Brain microvascular endothelial cell (primary cell): ENCODE measurements at regions not wholly inside any gene's neighbourhood (a gene's known extent, or its start where the extent isn't known, plus 50 kb on each side); places are given as distances from the start of the nearest gene placed in this dataset.

Source experiments
- DNase-seq: peaks from one replicate; pipeline ENCODE4 v3.0.0-alpha.2; 2020
- H3K27ac ChIP-seq: fragments of 250-450 bp; sonication (Bioruptor Pico); 2 replicates; pipeline ENCODE4 v1.5.1; 2020; ENCODE audit warnings: mild to moderate bottlenecking, moderate library complexity
- H3K27me3 ChIP-seq: fragments of 250-450 bp; sonication (Bioruptor Pico); replicated peaks from 2 replicates; pipeline ENCODE4 v1.5.1; 2020; ENCODE audit warnings: mild to moderate bottlenecking
- H3K36me3 ChIP-seq: fragments of 250-450 bp; sonication (Bioruptor Pico); replicated peaks from 2 replicates; pipeline ENCODE4 v1.5.1; 2020; ENCODE audit warnings: mild to moderate bottlenecking
- H3K4me3 ChIP-seq: 2 replicates; pipeline ENCODE4 v1.5.1; 2011; ENCODE audit warnings: low read depth, mild to moderate bottlenecking, control low read depth, low read length, moderate library complexity
- CTCF ChIP-seq: IDR thresholded peaks from 2 replicates; pipeline ENCODE4 v1.5.1; 2011; ENCODE audit warnings: low read depth, mild to moderate bottlenecking, moderate library complexity, low read length, control low read depth, inconsistent platforms; ENCODE audit errors: missing control alignments
- in situ Hi-C: cut with HindIII; loops from 2 replicates; pipeline ENCODE4 v1.10.0; 2017; ENCODE audit warnings: low sequenced_read_pairs, low pct_ligation_motif_present

DNA sequence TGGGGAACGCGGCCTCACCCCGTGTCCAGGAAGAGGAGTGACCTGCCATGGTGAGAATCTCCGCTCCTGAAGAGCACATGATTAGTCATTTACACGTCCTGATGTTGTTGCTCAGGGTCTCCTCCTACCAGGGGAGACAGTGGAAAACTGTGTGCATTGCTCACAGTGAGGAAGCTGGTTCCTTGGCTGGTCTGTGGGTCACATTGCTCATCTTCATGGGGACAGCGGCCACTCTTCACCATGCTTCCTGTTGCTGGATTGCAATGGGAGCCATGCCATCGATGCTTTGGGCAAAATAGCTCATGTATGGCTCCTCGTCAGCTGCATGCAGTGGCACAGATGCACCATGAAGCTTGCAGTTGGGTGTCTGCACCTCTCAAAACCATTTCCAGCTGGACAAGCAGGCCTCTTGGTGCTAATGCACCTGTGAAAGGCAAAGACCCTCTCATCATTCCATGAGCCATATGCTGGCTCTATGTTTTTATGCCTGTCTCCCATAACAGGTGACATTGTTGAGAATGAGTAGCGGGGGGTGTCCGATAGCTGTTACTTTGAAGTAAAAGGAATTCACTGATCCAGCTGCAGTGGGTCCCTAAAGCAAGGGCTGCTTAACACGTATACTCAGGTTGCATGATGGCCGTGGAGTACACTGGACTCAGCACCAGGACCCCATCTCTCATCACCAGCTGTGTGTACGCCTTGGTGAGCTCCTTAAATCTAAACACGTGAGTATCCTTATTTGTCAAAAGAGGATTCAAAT is 135.0 kb upstream of the ALKAL2 start:
- in situ Hi-C loops = no loop called here
- Histone ChIP-seq H3K36me3 (no peaks in the 10 kb centered on the region), H3K27ac (no peak overlapping the region), H3K4me3 (no peak overlapping the region), H3K27me3 (no peaks in the 10 kb centered on the region)
- no peak for TF ChIP-seq CTCF
- DNase-seq = no peak

GRCh38 chr2:421406-421805 is 133.5 kb upstream of the ALKAL2 start:
- in situ Hi-C loops = no loop called here
- no peak for DNase-seq
- Histone ChIP-seq H3K27me3 (no peaks in the 10 kb centered on the region), H3K27ac (no peak overlapping the region), H3K4me3 (no peak overlapping the region), H3K36me3 (no peaks in the 10 kb centered on the region)
- TF ChIP-seq CTCF = no peak

DNA sequence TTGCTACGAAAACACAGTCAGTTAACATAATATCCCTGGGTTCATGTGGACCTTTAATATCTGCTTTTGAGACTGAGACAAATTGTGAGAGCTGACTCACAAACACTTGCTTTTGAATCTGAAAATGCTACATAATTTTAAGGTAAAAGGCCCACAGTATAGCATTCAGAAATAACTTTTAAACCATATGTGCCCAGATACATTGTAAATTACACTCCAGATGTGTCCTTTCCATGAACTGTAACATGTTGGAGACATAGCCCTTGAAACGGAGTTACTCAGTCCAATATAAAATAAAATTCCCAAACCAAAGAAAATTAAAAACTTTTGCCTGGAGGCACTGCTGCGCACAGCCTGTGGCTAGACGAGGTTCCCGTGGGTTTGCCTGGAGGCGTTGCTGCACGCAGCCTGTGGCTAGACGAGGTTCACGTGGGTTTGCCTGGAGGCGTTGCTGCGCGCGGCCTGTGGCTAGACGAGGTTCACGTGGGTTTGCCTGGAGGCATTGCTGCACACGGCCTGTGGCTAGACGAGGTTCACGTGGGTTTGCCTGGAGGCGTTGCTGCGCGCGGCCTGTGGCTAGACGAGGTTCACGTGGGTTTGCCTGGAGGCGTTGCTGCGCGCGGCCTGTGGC is 131.9 kb upstream of the ALKAL2 start:
- no peak overlapping the region for H3K4me3 ChIP-seq

GRCh38 chr2:417662-418061 is 129.8 kb upstream of the ALKAL2 start:
- Histone ChIP-seq H3K27me3 (no peaks in the 10 kb centered on the region), H3K4me3 (no peak overlapping the region), H3K36me3 (no peaks in the 10 kb centered on the region), H3K27ac (no peak overlapping the region)
- in situ Hi-C loops = no loop called here
- TF ChIP-seq CTCF = no peak
- DNase-seq = no peak

More for the DNA sequence above, 131.9 kb upstream of the ALKAL2 start:
- Histone ChIP-seq H3K27me3 (no peaks in the 10 kb centered on the region), H3K27ac (no peak overlapping the region), H3K36me3 (no peaks in the 10 kb centered on the region)
- in situ Hi-C loops = no loop called here
- TF ChIP-seq CTCF = no peak
- no peak for DNase-seq

DNA sequence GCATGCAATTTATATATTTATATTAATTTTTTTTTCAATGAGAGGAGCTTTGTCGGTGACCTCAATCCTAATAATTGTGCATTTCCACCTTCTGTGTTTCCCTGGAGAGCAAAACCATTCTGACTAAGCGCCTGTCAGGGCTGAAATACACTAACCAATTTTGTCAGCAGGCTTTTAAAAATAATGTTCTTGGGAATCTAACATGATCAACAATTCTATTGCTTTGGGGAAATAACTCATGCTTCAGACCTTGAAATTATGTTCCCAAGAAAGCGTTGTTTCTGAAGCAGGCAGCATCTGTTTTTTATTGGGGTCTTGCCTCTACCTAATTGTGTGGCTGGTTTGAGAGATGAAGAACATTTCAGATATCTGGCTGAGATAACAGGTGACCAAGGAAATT is 129.1 kb upstream of the ALKAL2 start:
- no peak overlapping the region for H3K27ac ChIP-seq
- no peak for DNase-seq
- H3K27me3 ChIP-seq = no peaks in the 10 kb centered on the region
- no peak overlapping the region for H3K4me3 ChIP-seq
- TF ChIP-seq CTCF = no peak
- H3K36me3 ChIP-seq = no peaks in the 10 kb centered on the region
- in situ Hi-C loops = no loop called here
